HuH-7 (cell line): ENCODE measurements at regions not wholly inside any gene's neighbourhood (a gene's known extent, or its start where the extent isn't known, plus 50 kb on each side); places are given as distances from the start of the nearest gene placed in this dataset.
"Not testable (repeated sequence)": the region's sequence is repeated elsewhere in the genome, so short reads cannot be mapped to it uniquely, and the experiment has no call there.

Source experiments
- DNase-seq: peaks from one replicate; pipeline ENCODE4 v3.0.0; 2011; ENCODE audit warnings: low spot score

- DNase-seq = no peak
Measured at GRCh38 chr18:75845413-75845812, 417.9 kb upstream of the SMIM21 start.

- DNase-seq = no peak
Measured at GRCh38 chr18:75844146-75844545, 416.6 kb upstream of the SMIM21 start.

GRCh38 chr18:75840131-75840530, 412.6 kb upstream of the SMIM21 start:
- no peak for DNase-seq

GRCh38 chr18:75839686-75840085, 412.2 kb upstream of the SMIM21 start:
- not testable (repeated sequence) for DNase-seq

GRCh38 chr18:75839041-75839440, 411.5 kb upstream of the SMIM21 start:
- no peak for DNase-seq

- DNase-seq = no peak
Measured at GRCh38 chr18:75837316-75837715, 409.8 kb upstream of the SMIM21 start.

- DNase-seq = no peak
Measured at GRCh38 chr18:75836516-75836915, 409.0 kb upstream of the SMIM21 start.

- DNase-seq = no peak
Measured at GRCh38 chr18:75831960-75832359, 404.5 kb upstream of the SMIM21 start.

GRCh38 chr18:75830828-75831227, 403.3 kb upstream of the SMIM21 start:
- DNase-seq = no peak

- DNase-seq = no peak
Measured at GRCh38 chr18:75829091-75829490, 401.6 kb upstream of the SMIM21 start.

GRCh38 chr18:75828379-75828778, 400.9 kb upstream of the SMIM21 start:
- DNase-seq = no peak

- DNase-seq = no peak
Measured at GRCh38 chr18:75827751-75828287, 400.3 kb upstream of the SMIM21 start.

- DNase-seq = no peak
Measured at GRCh38 chr18:75824661-75825060, 397.2 kb upstream of the SMIM21 start.

- no peak for DNase-seq
Measured at GRCh38 chr18:75823471-75823870, 396.0 kb upstream of the SMIM21 start.

- no peak for DNase-seq
Measured at GRCh38 chr18:75818383-75818782, 390.9 kb upstream of the SMIM21 start.

GRCh38 chr18:75815767-75816166, 388.3 kb upstream of the SMIM21 start:
- no peak for DNase-seq

GRCh38 chr18:75812761-75813160, 385.3 kb upstream of the SMIM21 start:
- DNase-seq = no peak

- DNase-seq = no peak
Measured at GRCh38 chr18:75810961-75811551, 383.6 kb upstream of the SMIM21 start.

- DNase-seq = no peak
Measured at GRCh38 chr18:75810516-75810915, 383.0 kb upstream of the SMIM21 start.

- DNase-seq = no peak
Measured at GRCh38 chr18:75809926-75810255, 382.4 kb upstream of the SMIM21 start.

- no peak for DNase-seq
Measured at GRCh38 chr18:75809151-75809925, 381.8 kb upstream of the SMIM21 start.

GRCh38 chr18:75805265-75805664, 377.8 kb upstream of the SMIM21 start:
- no peak for DNase-seq

- no peak for DNase-seq
Measured at GRCh38 chr18:75802681-75803080, 375.2 kb upstream of the SMIM21 start.

GRCh38 chr18:75801178-75801577, 373.7 kb upstream of the SMIM21 start:
- no peak for DNase-seq
